GM19397 (cell line): ENCODE measurements at regions not wholly inside any gene's neighbourhood (a gene's known extent, or its start where the extent isn't known, plus 50 kb on each side); places are given as distances from the start of the nearest gene placed in this dataset.

Experiments used
- ATAC-seq: cut with Tn5 transposase; IDR thresholded peaks from one replicate; pipeline ENCODE4 v1.9.1; 2021; ENCODE audit warnings: mild to moderate bottlenecking, moderate library complexity; ENCODE audit not compliant: unreplicated experiment

DNA sequence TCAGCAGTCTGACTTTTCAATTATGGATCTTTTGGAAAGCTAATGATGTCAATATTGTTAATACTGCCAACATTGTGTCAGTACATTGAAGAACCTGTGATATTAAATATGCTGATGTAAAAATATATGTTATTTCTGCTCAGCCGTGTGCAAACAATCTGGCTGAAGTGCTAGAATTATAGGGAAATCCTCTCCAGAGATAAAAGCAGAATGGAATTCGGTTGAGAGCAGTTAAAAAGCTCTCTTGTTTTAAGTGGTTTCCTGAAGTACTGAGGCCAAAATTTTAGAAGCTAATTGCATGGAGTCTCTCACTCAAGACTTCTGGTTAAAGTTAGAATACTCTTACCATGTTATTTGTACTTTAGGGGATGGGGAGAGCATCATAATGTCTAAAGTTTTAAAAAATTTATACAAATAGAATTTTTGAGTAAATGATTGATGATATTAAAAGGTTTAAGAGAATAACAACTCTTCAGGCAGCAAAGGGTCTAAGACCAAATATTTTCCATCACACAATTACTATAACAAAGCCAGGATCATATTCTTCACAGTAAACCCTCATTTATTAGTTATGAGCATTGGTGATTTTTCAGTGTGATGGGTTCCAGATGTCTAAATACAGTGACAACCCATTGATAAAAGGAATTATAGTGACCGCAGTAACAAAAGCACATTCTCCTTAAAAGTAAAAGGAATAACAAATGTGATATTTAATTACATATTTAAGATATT, 834.2 kb upstream of the CXADR start:
- no peak for ATAC-seq

DNA sequence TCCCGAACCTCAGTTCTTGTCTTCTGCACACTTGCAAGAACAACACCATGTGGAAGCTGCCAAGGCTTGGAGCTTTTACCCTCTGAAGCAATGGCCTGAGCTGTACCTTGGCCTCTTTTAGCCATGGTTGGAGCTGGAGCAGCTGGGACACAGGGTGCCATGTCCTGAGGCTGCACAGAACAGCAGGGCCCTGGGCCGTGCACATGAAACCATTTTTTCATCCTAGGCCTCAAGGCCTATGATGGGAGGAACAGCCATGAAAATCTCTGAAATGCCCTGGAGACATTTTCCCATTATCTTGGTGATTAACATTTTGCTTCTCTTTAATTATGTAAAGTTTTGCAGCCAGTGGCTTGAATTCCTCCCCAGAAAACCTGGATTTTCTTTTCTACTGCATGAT, 817.8 kb upstream of the CXADR start:
- no peak for ATAC-seq

DNA sequence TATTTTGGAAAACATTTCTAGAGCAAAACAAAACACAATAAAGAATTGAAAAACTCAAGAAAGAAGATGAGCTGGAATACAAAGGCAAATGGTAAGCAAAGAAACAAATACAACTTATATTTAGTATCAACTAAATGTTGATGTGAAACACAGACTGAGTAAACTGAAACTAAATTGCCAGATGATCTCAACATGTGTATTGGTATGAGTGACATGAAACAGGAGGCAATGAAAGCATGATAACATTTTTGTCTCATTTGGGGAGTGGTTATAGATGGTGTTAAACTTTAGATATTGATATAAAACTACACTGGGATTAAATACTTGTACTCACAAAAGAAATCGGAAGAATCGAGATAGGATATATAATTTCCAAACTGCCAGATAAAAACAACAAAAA, 805.6 kb upstream of the CXADR start:
- no peak for ATAC-seq

DNA sequence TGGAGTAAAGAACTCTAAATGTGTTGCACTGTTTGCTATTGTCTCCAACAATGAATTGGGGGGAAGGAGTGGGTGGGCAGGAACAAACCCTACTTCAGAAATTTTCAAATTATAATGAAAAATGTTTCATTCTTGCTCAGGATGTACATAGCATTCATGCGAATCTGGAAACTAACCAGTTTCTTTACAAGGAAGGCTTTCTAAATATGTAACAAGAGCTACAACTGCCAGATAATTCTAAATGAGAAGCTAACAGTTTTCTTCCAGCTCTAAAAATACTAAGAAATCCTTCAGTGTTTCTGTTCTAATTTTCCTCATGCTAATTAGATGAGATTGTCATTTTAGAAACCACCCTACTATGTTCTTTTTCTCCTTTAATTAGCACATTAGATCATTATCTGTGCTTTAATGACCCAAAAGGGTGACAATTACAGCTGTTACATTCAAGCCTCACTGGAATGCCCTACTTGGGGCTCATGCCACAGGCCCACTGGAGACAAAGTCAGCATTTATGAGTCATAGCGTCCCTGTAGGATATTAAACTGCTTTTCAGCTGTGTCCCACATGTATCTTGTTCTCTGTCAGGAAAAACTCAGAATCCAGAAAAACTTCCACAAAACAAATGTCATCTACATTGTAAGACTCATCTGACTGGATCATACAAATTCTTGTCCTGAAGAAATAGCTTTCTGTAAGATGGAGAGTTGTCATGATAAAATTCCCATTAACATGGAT, 804.6 kb upstream of the CXADR start:
- no peak for ATAC-seq

DNA sequence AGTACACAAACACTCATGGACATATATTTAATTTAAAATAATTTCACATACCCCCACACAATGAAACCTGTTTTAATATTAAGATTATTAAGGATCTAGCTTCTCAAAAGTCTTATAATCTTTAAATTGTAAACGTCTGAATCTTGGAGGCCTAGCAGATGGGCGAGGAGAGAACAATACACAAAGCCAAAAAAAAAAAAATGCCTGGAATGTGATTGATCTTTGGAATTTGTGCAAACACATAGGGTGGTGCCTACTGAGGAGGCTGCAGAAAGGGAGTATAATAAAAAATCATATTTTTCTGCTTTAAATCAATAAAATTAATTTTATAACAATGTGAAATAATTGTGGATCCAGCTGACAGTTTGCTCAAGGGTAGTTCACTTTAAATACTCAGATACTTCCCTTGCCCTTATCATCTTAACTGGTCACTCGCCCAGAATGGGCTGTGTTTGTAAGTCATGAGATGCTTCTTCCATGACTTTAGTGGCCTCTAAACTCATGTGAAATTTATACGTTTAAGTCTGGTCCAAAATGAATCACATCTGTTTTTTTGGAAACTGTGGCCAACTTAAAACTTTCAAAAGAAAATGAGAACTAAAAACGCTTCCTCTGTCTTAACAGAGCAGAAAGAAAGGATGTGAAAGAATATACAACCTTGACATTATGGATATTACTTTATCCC, 802.8 kb upstream of the CXADR start:
- no peak for ATAC-seq

DNA sequence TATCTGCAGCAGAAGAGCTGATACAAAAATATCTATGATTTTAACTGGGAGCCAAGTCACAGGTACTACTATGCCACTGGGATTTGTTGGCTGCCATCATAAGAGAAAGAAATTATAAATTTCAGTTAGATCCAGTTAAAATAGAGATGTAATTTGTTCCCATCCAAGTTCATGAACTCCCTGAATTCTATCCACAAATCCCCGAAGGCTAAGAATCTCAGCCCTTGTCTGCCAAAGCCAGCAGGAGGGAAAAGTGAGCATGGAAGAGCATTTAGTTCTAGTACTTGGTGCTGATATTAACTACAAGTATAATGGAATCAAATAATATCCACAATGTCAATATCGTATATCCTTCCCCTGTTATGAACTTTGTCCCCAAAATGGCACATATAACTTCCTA, 801.1 kb upstream of the CXADR start:
- ATAC-seq: no peak

DNA sequence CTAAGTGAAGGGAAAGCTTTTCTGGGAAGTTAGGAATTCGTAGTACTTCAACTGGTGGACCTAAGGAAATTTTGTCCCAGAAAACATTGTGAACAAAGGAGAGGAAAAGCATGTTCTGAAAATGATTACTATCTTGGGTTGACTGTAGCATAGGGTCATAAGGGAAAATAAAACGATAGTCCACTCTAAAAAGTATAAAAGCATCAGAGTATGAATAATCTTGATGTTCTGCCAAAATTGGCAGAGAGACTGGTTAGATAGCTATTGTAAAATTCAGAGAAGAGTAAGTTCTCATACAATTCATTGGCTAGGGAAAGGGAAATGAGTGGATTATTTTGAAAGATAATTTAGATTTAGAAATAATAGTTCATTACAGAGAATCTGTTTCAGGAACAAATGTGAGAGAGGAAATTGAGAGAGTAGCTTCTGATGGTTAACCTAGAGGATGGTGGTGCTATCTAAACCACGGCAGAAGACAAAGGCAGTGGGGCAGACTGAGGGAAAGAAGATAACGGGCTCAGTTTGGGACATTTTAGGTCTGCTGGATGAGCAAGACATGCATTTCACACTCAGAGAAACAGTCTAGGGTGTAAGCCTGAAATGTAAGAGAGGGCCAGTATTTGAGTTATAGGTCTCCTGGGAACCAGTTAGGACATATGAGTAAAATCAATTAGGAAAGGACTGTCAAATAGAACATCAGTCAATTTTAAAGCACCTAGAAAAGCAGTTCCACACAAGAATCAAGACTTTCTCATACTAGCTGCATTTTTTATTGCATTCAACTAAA, 799.3 kb upstream of the CXADR start:
- ATAC-seq: no peak

DNA sequence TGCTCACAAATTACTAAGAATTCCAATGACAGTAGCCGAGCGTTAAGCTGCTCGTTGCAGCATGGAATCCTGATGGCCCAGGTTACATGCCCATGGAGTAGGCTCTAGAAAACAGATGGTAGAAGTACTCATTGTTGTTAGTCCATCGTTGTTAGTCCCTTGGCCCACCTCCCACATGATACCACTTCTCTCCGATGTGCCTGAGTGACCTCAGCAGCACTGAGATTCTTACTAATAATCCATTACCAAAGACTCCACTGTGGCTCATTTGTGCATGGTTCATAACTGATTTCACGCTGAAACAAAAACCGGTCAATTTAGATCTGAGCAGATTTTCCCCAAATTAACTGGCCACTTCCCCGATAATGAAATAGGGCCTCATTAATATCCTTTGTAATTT, 772.3 kb upstream of the CXADR start:
- ATAC-seq: no peak

DNA sequence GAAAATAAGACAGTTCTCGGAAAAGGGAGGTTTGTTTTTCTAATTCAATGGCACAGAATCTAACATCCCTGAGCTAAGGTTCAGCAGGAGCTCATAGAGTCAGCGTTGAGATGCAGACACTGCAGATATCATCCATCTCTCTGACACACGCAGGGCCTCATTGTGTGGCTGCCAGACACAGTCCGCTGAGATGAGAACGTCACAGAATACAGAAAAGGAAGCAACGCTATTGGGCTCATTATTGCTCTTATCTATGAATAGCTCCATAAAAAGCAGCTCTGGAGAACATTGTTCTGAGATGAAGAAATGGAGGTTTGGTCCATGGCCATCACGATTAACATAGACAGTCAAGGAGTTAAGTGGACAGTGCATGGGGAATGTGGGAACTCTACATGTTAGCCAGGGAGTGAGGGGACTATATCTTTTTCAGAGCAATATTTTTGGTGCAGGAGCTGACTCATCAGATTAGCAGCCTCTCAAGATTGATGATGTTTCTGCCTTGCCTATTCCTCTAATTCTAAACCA, 771.6 kb upstream of the CXADR start:
- no peak for ATAC-seq

DNA sequence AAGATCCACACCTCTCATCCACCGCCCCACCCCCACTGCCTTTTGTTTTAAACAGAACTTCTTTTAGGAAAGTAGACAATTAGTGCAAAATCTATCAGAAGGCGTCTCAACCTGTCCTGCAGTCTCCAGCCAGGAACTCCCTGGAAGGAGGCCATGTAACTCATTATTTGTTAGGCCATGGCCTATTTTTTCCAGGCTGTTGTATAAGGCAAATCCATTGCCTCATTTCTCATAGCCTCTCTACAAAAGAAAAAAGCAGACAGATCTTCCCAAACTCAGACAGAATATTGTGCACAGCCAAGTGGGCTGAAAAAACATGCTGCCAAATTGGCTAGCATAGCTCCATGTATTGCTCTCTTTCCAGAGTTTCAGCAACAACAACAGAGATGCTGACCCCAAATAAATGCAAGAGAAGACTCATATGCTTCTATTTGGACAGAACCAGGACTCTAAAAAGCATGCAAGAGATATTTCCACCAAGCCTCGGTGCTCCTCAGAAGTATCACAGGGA, 770.7 kb upstream of the CXADR start:
- no peak for ATAC-seq

DNA sequence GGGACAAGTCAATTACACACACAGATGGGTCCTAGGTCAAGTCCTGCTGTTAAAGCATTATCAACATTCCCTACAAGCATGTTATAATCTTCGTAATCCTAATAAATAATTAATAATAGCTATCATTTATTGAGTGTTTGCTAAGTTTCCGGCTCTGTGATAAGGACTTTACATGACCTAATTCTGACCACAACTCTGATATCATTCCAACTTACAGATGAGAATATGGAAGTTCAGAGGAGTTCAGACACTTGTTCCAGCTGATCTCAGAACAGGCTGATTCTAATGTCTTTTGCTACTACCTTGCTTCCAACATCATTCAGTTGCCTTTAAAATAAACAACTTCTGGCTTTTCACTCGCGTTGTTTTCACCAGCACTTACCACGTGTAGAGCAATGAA, 770.1 kb upstream of the CXADR start:
- ATAC-seq: no peak

DNA sequence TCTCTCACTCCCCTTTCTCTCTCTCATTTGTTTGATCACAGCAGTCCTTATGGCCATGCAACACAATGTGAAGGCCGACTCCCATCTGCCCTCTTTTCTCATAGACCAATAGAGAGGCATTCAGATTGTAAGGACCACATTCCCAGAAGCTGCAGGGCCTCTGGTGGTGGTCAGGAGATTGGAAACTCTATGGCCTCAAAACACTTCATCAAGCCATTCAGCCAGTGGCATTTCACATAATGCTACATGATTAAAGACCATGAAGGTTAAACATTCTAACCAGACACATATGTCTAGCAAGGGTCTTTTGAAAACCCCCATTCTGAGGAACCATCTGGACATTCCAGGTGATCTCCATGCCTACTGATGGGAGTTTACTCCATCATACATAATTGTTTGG, 769.5 kb upstream of the CXADR start:
- ATAC-seq: no peak

DNA sequence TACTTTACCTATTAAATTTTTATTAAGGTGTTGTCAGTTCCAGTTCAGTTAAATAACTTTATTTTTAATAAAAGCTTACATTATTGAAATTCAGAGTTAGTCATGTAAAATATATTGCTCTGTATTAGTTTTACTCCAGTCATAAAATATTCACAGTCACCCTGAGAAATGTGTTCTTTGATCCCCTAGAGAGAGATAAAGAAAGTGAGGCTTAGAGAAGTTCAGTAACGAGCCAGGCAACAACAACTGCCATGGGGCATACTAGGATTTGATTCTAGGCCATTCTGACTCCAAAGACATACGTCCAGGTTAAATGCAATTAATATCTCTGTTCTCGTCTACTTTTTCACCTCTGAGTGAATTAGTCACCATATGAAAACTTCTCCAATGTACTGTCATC, 761.9 kb upstream of the CXADR start:
- no peak for ATAC-seq

DNA sequence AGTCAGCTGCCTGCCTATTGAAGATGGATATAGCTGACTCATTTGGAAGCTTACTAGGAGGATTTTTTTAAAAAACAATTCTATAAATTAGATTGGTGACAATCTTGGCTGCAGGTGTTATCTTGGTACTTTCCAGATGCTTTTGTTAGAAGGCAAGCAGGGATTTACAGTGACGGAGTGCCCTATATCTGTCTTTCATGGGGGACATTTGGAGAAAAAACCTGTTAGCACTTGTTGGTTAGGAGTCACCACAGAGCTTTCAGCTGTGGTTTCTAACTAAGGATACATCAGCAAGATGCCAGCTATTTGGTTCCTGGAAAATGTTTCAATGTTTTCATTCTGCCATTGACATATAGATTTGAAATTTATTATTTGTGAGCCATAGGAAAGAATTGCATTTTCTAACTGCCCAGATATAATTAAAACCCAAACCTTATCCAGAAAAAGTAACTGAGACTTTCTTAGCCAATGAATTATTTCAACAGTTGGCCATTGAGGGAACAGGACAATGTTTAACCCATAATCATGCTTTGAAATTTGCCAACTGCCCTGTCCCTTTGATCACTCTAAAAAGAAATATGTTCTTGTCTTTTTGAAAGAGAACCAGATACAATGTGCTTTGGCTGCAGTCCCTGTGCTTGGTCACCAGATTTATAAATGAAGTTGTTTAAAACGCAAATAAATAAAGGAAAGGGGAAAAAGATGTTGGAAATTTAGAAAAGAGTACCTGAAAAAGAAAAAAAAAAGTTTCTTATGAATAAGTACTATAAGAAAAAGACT, 761.0 kb upstream of the CXADR start:
- no peak for ATAC-seq

DNA sequence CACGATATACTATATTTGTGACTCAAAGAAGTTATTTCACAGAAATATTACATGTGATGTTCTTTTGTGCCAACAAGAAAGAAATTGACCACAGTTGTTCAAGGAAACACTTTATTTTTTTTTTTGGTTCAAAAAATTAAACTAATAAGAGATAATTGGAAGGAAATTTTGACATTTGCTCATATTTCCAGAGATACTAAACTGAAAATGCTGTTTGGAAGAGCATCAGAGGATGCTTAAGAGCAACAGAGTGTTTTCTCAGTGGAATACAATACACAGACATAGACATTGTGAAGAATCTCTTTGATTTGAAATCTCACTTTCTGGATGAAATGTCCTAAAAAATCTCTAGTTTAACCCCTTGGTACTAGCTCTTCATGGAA, 760.4 kb upstream of the CXADR start:
- ATAC-seq: no peak

DNA sequence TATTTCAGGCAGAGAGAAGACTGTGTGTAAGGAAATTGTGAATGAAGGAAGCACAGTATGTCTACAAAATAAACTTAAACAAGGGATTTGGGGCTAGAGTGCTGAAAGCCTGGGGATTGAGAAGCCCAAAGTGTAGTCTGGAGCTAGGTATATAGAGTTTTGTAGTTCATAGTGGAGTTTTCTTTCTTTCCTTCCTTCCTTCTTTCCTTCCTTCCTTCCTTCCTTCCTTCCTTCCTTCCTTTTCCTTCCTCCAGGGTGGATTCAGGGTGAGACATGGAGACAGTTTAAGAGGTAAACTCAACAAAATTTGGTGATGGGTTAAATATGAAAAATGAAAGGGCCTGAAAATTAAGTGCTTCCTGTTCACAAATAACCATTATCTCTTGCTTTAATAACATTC, 757.8 kb upstream of the CXADR start:
- ATAC-seq: no peak

DNA sequence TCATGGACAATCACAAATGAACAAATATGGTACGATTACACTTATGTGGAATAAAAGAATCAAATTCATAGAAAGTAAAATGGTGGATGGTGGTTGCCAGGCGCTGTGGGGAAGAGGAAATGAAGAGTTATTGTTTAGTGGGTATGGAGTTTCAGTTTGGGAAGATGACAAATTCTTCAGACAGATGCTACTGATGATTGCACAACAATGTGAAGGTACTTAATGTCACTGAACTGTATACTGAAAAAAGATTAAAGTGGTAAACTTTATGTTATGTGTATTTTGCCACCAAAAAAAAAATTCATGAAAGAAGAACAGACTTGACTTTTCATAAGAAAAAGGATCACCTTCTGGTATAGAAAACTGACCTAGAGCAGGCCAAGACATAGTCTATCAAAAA, 745.6 kb upstream of the CXADR start:
- no peak for ATAC-seq

DNA sequence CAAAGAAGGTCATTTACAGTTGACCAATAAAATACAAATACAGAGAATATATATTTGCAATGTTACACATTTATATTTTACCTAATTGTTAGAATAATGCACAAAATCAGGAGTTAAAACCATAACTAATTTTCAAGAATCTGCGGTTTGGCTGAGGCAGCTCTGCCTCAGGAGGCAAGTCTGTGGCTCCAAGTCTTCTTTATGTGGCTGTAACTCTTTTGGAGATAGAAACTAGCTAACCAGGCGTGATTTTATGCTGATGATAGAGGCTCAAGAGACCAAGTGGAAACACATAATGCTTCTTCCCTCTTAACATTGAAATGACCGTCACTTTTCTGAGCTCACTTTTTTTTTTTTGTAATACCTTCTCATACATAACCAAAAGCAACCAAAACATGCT, 744.7 kb upstream of the CXADR start:
- no peak for ATAC-seq

DNA sequence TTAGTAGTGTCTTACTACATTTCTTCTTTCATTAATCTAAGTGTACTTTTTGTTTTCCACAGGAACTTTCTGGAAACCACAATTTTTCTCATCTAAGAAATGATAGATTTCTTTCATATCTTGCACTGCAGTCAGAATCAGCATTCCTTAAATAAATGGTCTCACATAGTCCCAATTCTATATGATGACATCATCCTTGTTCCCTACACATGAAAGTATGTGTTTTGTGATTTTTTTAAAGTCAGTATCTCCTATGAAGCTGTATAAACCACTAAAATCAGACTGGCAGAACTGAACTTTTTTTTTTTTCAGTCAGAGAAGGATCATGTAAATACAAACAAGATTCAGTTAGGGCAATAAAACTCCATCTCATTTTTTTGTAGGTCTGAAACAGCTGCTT, 742.6 kb upstream of the CXADR start:
- ATAC-seq: no peak

DNA sequence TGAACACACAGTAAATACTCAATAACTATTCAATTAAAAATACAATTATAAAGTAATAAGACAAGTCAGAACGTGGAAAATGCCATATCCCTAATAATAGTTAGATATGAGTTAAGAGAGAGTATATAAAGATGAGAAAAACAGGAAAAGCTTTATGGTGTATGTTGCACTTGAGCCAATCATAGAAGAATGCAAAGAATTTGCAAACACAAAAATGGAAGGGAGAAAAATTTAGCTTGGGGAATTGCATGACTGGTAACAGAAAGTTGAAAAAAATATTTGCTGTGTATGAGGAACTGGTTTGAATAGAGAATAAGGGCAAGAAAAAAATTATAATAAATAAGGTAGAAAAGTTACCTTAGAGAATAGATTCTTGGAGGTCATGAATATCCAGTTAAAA, 739.6 kb upstream of the CXADR start:
- no peak for ATAC-seq
